Nephron progenitor cell (in vitro differentiated cells): ENCODE measurements at regions not wholly inside any gene's neighbourhood (a gene's known extent, or its start where the extent isn't known, plus 50 kb on each side); places are given as distances from the start of the nearest gene placed in this dataset.

Experiments used
- DNase-seq: peaks from one replicate; pipeline ENCODE4 v3.0.0; 2021
- H3K27ac Mint-ChIP-seq: 2 replicates; pipeline ENCODE4 v1.8.0; 2021; ENCODE audit warnings: mild to moderate bottlenecking, moderate library complexity, mixed read lengths
- H3K27me3 Mint-ChIP-seq: 2 replicates; pipeline ENCODE4 v1.8.0; 2021; ENCODE audit warnings: mild to moderate bottlenecking, low read depth, mixed read lengths; ENCODE audit not compliant: poor library complexity
- H3K36me3 Mint-ChIP-seq: 2 replicates; pipeline ENCODE4 v1.8.0; 2021; ENCODE audit warnings: low read depth, mixed read lengths
- H3K4me1 Mint-ChIP-seq: 2 replicates; pipeline ENCODE4 v1.8.0; 2021; ENCODE audit warnings: mixed read lengths
- H3K4me3 Mint-ChIP-seq: 2 replicates; pipeline ENCODE4 v1.8.0; 2021; ENCODE audit warnings: mild to moderate bottlenecking, moderate library complexity, mixed read lengths
- H3K9me3 Mint-ChIP-seq: 2 replicates; pipeline ENCODE4 v1.8.0; 2021; ENCODE audit warnings: mild to moderate bottlenecking, moderate library complexity, mixed read lengths
- CTCF ChIP-seq: fragments of 200-600 bp; sonication (generic); IDR thresholded peaks from 2 replicates; pipeline ENCODE4 v1.5.0; 2021; ENCODE audit warnings: antibody characterized with exemption

- H3K36me3 Mint-ChIP-seq = no peaks in the 10 kb centered on the region
- H3K9me3 Mint-ChIP-seq = no peaks in the 10 kb centered on the region
- no peak overlapping the region for H3K27ac Mint-ChIP-seq
- no peak for DNase-seq
- no peak overlapping the region for H3K4me3 Mint-ChIP-seq
- no peak for TF ChIP-seq CTCF
- H3K4me1 Mint-ChIP-seq = peaks cover 6% of the 10 kb centered on the region
- H3K27me3 Mint-ChIP-seq = peaks cover 24% of the 10 kb centered on the region
Measured at GRCh38 chr16:5455110-5455509, 357.5 kb upstream of the EEF2KMT start.

- TF ChIP-seq CTCF = no peak
- Mint-ChIP-seq H3K27me3 (peaks cover 24% of the 10 kb centered on the region), H3K4me3 (no peak overlapping the region)
Measured at GRCh38 chr16:5454349-5454748, 356.8 kb upstream of the EEF2KMT start.

GRCh38 chr16:5451641-5452040 lies 354.0 kb upstream of the EEF2KMT start:
- no peak for TF ChIP-seq CTCF
- Mint-ChIP-seq H3K4me3 (no peak overlapping the region), H3K4me1 (peaks cover 10% of the 10 kb centered on the region), H3K36me3 (no peaks in the 10 kb centered on the region), H3K9me3 (peaks cover 3% of the 10 kb centered on the region), H3K27me3 (peaks cover 22% of the 10 kb centered on the region), H3K27ac (no peak overlapping the region)
- no peak for DNase-seq

More at GRCh38 chr16:5454349-5454748, 356.8 kb upstream of the EEF2KMT start:
- Mint-ChIP-seq H3K9me3 (no peaks in the 10 kb centered on the region), H3K36me3 (no peaks in the 10 kb centered on the region), H3K27ac (no peak overlapping the region), H3K4me1 (peaks cover 10% of the 10 kb centered on the region)
- DNase-seq = no peak

- no peak for TF ChIP-seq CTCF
- no peak overlapping the region for H3K4me3 Mint-ChIP-seq
- H3K9me3 Mint-ChIP-seq = peaks cover 3% of the 10 kb centered on the region
- H3K27ac Mint-ChIP-seq = no peak overlapping the region
- DNase-seq = no peak
- no peaks in the 10 kb centered on the region for H3K36me3 Mint-ChIP-seq
- peaks cover 10% of the 10 kb centered on the region for H3K4me1 Mint-ChIP-seq
- peaks cover 29% of the 10 kb centered on the region for H3K27me3 Mint-ChIP-seq
Measured at GRCh38 chr16:5450409-5451104, 353.0 kb upstream of the EEF2KMT start.

- no peak for DNase-seq
- H3K4me1 Mint-ChIP-seq = peaks cover 10% of the 10 kb centered on the region
- no peaks in the 10 kb centered on the region for H3K36me3 Mint-ChIP-seq
- no peak for TF ChIP-seq CTCF
- no peak overlapping the region for H3K4me3 Mint-ChIP-seq
- peaks cover 3% of the 10 kb centered on the region for H3K9me3 Mint-ChIP-seq
- H3K27me3 Mint-ChIP-seq = peaks cover 29% of the 10 kb centered on the region
- H3K27ac Mint-ChIP-seq = no peak overlapping the region
Measured at GRCh38 chr16:5449901-5450300, 352.3 kb upstream of the EEF2KMT start.

GRCh38 chr16:5448798-5449197 lies 351.2 kb upstream of the EEF2KMT start:
- Mint-ChIP-seq H3K27ac (no peak overlapping the region), H3K9me3 (peaks cover 3% of the 10 kb centered on the region), H3K4me3 (no peak overlapping the region), H3K4me1 (peaks cover 10% of the 10 kb centered on the region), H3K36me3 (no peaks in the 10 kb centered on the region), H3K27me3 (peaks cover 34% of the 10 kb centered on the region)
- no peak for TF ChIP-seq CTCF
- no peak for DNase-seq
